ENCODE measurements at regions not wholly inside any gene's neighbourhood (a gene's known extent, or its start where the extent isn't known, plus 50 kb on each side); places are given as distances from the start of the nearest gene placed in this dataset.
"Not testable (repeated sequence)": the region's sequence is repeated elsewhere in the genome, so short reads cannot be mapped to it uniquely, and the experiment has no call there.

- no peak for DNase-seq
Measured at GRCh38 chr3:106083207-106083606, 214.4 kb upstream of the CBLB start.

GRCh38 chr3:106083854-106084253 is 215.0 kb upstream of the CBLB start:
- no peak for DNase-seq

DNA sequence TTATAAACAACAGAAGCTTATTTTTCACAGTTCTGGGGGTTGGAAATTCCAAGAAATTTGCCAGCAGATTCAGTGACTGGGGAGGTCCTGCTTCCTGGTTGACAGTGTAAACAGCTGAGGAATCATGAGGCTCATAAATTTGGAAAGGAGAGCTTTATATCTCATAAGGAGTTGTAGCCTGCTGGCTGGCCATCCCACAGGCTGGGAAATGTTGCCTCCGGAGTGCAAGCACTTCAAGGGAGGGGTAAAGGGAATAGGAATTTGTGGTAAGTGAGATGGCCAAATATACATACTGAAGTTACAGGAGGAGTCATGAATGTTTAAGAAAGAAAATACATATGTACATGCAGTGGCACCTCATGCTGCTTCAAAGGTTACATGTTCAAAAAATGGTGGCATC is 217.2 kb upstream of the CBLB start:
- DNase-seq, result no peak

- no peak for DNase-seq
Measured at GRCh38 chr3:106086636-106087035, 217.8 kb upstream of the CBLB start.

GRCh38 chr3:106088304-106088703 is 219.5 kb upstream of the CBLB start:
- DNase-seq, result no peak

DNA sequence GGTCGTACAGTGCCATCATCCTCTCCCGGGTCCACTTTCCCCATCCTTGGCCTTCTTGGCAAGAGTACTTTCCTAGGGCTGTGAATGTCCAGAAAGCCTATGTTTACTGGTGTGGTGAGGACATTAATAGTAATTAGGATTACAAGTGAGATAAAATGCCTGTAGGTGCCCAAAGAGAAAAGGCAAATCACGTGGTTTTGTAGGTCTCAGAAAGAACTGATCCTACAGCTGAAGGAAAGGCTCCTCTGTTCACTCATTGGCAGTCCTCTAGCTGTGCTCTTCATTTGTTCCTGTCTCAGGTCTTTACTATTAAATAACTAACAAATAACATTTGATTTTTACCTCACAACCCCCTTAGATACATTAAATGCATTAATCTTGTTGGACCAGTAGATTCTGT is 220.1 kb upstream of the CBLB start:
- no peak for DNase-seq

- no peak for DNase-seq
Measured at GRCh38 chr3:106089806-106090205, 221.0 kb upstream of the CBLB start.

DNA sequence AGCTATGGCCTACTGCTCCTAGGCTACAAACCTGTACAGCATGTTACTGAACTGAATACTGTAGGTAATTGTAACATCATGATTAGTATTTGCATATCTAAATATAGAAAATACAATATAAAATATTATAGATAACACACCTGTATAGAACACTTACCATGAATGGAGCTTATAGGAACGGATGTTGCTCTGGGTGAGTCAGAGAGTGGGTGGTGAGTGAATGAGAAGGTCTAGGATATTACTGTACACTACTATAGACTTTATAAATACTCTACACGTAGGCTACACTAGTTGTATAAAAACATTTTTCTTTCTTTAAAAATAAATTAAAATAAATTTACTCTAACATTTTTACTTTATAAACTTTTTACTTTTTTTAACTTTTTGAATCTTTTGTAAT is 224.0 kb upstream of the CBLB start:
- DNase-seq, result no peak

- no peak for DNase-seq
Measured at GRCh38 chr3:106093616-106094015, 224.8 kb upstream of the CBLB start.

DNA sequence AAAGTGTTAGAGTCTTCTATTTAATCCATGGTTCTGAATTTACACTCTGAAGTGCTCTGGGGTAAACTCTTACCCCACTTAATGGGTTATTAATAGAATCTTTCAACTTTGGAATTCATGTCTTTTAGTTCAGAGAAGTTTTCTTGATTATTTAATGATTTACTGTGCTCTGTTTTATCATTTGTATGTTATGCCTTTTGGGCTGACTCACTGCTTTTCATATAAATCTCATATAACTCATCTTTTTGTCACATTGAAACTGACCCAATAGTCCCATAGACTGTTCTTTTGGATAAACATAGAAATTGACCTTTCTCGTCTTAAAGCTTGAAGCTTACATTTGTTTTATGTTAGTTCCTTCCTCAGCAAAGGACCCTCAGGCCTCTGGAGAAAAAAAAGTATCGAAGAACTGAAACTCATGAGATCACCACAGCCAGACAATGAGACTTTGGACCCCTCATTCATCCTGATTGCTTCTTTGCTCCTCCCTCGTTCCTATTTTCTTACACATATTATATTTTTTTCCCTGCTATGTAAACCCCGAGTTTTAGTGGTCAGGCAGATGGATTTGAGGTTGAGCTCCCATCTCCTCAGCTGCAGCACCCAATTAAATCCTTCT is 229.1 kb upstream of the CBLB start:
- no peak for DNase-seq

DNA sequence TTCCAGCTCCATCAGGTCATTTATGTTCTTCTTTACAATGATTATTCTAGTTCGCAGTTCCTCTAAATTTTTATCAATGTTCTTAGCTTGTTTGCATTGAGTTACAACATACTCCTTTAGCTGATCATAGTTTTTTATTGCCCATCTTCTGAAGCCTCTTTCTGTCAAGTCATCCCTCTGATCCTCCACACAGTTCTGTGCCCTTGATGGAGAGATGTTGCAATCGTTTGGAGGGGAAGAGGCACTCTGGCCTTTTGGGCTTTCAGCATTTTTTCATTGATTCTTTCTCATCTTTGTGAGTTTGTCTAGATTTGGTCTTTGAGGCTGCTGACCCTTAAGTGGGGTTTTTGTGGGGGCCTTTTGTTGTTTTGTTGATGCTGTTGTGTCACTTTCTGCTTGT is 234.6 kb upstream of the CBLB start:
- no peak for DNase-seq

- no peak for DNase-seq
Measured at GRCh38 chr3:106104078-106104477, 235.3 kb upstream of the CBLB start.

- DNase-seq, result no peak
Measured at GRCh38 chr3:106108925-106109324, 240.1 kb upstream of the CBLB start.

DNA sequence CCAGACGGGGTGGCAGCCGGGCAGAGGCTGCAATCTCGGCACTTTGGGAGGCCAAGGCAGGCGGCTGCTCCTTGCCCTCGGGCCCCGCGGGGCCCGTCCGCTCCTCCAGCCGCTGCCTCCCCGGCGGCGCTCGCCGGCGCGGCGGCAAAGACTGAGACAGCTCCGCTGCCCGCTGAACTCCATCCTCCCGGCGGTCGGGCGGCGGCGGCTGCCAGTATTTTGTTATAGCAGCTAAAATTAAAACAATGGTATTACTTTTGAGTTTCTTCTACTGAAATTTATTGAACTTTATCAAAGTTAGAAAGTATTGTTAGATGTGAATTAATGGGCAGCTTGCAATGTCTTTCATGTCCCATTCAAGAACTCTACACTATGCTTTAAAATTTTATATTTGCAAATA is 243.7 kb upstream of the CBLB start:
- DNase-seq, result not testable (repeated sequence)

DNA sequence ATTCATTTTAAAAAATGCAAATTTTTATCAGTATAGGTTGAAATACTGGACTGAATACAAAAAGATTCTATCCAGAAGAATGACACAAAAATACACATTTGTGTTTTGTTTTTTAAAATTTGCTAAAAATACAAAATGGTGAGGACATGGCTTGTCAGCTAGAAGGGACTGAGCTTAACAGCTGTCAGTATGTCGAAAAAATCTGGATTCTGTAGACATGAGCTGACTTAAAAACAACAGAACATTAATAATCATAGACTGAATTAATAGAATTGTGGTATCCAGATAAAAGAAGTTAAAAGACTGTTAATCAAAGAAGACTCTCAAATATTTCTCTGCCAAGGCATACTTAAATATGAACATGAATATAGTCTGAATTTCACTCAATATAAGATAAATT is 244.9 kb upstream of the CBLB start:
- DNase-seq, result no peak

DNA sequence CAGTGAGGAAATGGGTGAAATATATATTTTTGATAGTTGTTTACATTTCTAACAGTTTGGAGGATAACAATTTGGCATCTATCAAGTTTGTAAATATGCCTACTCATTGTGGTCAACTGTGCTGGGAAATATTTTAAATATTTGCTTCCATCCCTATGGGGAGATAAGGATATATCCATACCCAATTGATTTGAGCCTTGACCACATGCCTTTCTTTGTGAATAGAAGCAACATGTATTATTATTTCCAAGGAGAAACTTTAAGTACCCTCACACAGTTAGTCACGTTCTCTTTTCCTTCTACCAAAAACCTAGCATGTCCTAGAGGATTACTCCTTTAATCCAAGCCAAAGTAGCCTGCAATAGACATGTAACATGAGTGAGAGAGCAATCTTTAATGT is 245.4 kb upstream of the CBLB start:
- no peak for DNase-seq

GRCh38 chr3:106114848-106115247 is 246.0 kb upstream of the CBLB start:
- DNase-seq, result no peak

DNA sequence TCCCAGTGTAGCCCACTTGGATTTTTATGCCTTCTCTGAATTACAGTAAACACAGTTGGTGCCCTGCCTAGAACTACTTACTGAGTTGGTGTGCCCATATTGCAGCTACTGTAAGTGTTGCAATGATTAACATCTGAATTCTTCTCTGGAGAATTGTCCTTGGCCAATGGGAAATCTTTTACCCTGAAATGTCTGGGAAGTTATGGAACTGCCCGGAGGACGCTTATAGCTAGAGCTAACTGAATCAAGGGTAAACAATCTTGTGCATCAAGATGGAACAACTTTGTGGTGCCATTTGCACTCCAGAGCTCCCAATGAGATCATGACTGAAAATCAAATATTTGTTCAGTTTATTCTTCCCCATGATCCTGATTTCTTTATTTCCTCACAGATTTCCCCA is 246.7 kb upstream of the CBLB start:
- no peak for DNase-seq

DNA sequence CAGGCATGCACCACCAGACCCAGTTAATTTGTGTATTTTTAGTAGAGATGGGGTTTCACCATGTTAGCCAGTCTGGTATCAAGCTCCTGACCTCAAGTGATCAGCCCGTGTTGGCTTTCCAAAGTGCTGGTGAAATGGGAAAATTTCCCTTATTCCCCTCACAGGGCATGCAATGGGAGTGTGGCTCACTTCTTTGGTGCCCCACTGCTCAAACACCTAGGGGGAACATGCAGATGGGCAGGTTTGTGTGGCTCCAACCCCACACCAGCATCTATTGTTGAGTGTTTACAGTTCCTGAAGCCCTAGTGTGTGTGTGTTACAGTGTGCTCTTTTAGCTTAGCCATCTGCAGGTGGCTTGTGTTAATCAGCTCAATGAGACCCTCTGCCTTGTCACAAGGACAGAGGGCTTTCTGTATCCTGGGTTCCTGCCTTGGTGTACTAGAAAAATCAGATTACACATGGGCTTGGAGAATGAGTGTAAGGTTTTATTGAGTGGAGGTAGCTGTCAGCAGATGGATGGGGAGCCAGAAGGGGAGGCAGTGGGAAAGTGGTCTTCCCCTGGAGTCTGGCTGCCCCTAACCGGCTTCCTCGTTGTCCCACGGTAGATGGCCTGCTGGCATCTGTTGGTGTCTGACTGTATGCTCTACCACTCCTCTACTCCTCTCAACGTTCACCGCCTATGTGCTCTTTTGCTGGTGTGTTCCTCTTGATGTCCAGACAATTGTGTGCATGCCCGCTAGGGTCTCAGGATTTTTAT is 248.1 kb upstream of the CBLB start:
- no peak for DNase-seq

- no peak for DNase-seq
Measured at GRCh38 chr3:106117490-106117858, 248.7 kb upstream of the CBLB start.

DNA sequence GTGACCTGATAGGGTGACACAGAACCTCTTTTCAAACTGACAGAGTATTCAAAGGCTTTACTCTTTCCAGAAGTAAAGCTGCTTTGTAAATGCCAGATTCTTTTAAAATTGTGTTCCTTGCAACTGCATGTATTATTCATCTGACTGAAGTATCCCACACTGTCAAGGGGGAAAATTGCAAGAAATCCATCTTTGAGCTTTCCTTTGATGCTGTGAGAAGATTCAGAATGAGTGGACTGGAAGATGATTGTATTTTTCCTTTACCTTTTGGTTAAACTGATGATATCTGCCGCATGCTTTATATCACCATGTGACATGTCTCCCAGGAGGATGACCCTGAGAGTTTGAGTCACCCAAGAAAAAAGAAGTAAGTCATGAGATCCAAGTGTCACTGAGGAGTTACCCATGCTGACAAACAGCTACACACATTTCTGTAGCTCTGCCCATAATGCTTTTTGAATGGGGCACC is 250.8 kb upstream of the CBLB start:
- no peak for DNase-seq

DNA sequence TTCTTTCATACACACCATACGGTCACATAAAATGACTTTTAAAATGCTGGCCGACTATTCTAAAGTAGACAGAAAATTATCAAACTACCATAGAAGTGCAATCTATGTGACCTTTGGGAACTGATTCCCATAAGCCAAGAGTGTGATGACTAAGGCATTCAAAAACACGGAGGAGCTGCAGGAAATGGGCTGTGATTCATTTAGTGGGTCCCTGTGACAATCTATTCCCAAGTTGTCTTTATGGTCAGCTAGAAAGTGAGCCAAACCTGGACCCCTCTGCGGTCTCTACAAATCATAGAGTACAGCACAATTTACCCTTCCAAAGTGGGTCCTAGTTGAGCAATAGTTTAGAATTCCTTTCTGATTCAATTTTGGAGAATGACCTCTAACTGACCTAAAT is 251.5 kb upstream of the CBLB start:
- no peak for DNase-seq

- no peak for DNase-seq
Measured at GRCh38 chr3:106121491-106122289, 252.9 kb upstream of the CBLB start.

DNA sequence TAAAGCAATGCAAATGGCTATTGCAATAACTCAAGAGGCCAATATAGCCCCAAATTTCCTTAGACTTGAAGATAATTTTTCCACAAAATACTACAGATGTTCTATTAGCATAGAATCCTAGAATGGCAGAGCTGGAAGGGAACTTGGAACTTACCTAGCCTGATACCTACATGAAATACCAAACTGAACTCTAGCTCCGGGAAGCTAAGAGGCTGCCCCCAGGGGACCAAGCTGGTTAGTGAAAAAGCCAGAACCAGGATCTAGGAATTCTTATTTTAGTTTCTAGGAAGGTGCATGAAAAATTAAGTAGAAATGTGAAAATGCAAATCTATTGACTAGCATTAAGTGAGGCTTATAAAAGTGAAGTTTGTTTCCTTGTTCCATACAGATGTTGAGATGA is 256.0 kb upstream of the CBLB start:
- DNase-seq, result no peak
